ENCODE measurements at regions not wholly inside any gene's neighbourhood (a gene's known extent, or its start where the extent isn't known, plus 50 kb on each side); places are given as distances from the start of the nearest gene placed in this dataset.

- H3K4me1 Mint-ChIP-seq: no peaks in the 10 kb centered on the region
- Histone ChIP-seq H4K20me1 (replicated peaks; ENCODE audit: insufficient read depth) (no peaks in the 10 kb centered on the region), H3K4me1 (ENCODE audit: insufficient read depth) (no peaks in the 10 kb centered on the region), H2AFZ (no peak overlapping the region), H3K9me2 (ENCODE audit: insufficient read depth) (no peaks in the 10 kb centered on the region), H3K79me2 (replicated peaks; ENCODE audit: insufficient read depth) (no peaks in the 10 kb centered on the region), H3K27me3 (ENCODE audit: insufficient read depth) (no peaks in the 10 kb centered on the region), H3K4me2 (no peak overlapping the region), H3K4me3 (no peak overlapping the region), H3F3A (replicated peaks; ENCODE audit: low read depth) (no peaks in the 10 kb centered on the region), H3K27ac (ENCODE audit: low read depth) (no peak overlapping the region), H3K36me3 (ENCODE audit: insufficient read depth) (no peaks in the 10 kb centered on the region)
- H3K4me3 Mint-ChIP-seq: no peak overlapping the region
- ATAC-seq (no peak), DNase-seq (ENCODE audit: low spot score) (no peak)
- H3K36me3 Mint-ChIP-seq (ENCODE audit: low read depth): no peaks in the 10 kb centered on the region
- H3K27me3 Mint-ChIP-seq (ENCODE audit: insufficient read depth, low read depth, poor library complexity): peaks cover 4% of the 10 kb centered on the region
- no peaks in the 10 kb centered on the region for H3K9me3 Mint-ChIP-seq
- no peak overlapping the region for H3K27ac Mint-ChIP-seq
- TF ChIP-seq STAT1 (IDR thresholded peaks at IDR 0.05; ENCODE audit: unreplicated experiment) (no peak), ZNF331 (CRISPR knock-in tag; IDR thresholded peaks at IDR 0.05; ENCODE audit: low read depth) (no peak), NANOG (IDR thresholded peaks at IDR 0.05; ENCODE audit: borderline replicate concordance) (no peak), POLR2AphosphoS5 (IDR thresholded peaks at IDR 0.05; ENCODE audit: low read depth) (no peak), ETS1 (IDR thresholded peaks at IDR 0.05) (no peak), CREB1 (CRISPR knock-in tag; IDR thresholded peaks at IDR 0.05; ENCODE audit: low read depth) (no peak), REST (IDR thresholded peaks at IDR 0.05; ENCODE audit: unreplicated experiment) (no peak), ZNF114 (CRISPR knock-in tag; IDR thresholded peaks at IDR 0.05) (no peak)
These were observed 266.5 kb upstream of the ADAMTS16 start for GRCh38 chr5:4873652-4874051.

GRCh38 chr5:4874097-4874496 lies 266.0 kb upstream of the ADAMTS16 start:
- no peaks in the 10 kb centered on the region for H3K9me3 Mint-ChIP-seq
- H3K36me3 Mint-ChIP-seq (ENCODE audit: low read depth): no peaks in the 10 kb centered on the region
- H3K4me3 Mint-ChIP-seq: no peak overlapping the region
- ATAC-seq: no peak
- no peaks in the 10 kb centered on the region for H3K79me2 ChIP-seq (replicated peaks; ENCODE audit: insufficient read depth)
- no peaks in the 10 kb centered on the region for H3K4me1 ChIP-seq (ENCODE audit: insufficient read depth)
- no peak for DNase-seq (ENCODE audit: low spot score)
- no peaks in the 10 kb centered on the region for H3K9me2 ChIP-seq (ENCODE audit: insufficient read depth)
- H3K27me3 Mint-ChIP-seq (ENCODE audit: insufficient read depth, low read depth, poor library complexity): peaks cover 4% of the 10 kb centered on the region
- no peak overlapping the region for H3K27ac Mint-ChIP-seq
- no peaks in the 10 kb centered on the region for H3K27me3 ChIP-seq (ENCODE audit: insufficient read depth)
- H3K27ac ChIP-seq (ENCODE audit: low read depth): no peak overlapping the region
- no peaks in the 10 kb centered on the region for H3K36me3 ChIP-seq (ENCODE audit: insufficient read depth)
- H3K4me1 Mint-ChIP-seq: no peaks in the 10 kb centered on the region
- H2AFZ ChIP-seq: no peak overlapping the region
- no peak overlapping the region for H3K4me3 ChIP-seq
- no peak overlapping the region for H3K4me2 ChIP-seq
- H4K20me1 ChIP-seq (replicated peaks; ENCODE audit: insufficient read depth): no peaks in the 10 kb centered on the region
- H3F3A ChIP-seq (replicated peaks; ENCODE audit: low read depth): no peaks in the 10 kb centered on the region
- TF ChIP-seq NANOG (IDR thresholded peaks at IDR 0.05; ENCODE audit: borderline replicate concordance): no peak
- TF ChIP-seq, protein P1, sequence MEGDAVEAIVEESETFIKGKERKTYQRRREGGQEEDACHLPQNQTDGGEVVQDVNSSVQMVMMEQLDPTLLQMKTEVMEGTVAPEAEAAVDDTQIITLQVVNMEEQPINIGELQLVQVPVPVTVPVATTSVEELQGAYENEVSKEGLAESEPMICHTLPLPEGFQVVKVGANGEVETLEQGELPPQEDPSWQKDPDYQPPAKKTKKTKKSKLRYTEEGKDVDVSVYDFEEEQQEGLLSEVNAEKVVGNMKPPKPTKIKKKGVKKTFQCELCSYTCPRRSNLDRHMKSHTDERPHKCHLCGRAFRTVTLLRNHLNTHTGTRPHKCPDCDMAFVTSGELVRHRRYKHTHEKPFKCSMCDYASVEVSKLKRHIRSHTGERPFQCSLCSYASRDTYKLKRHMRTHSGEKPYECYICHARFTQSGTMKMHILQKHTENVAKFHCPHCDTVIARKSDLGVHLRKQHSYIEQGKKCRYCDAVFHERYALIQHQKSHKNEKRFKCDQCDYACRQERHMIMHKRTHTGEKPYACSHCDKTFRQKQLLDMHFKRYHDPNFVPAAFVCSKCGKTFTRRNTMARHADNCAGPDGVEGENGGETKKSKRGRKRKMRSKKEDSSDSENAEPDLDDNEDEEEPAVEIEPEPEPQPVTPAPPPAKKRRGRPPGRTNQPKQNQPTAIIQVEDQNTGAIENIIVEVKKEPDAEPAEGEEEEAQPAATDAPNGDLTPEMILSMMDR (conservative IDR thresholded peaks at IDR 0.05; ENCODE audit: low read depth in 2 of 2): no peak
- TF ChIP-seq JUNB (IDR thresholded peaks at IDR 0.05; ENCODE audit: unreplicated experiment): no peak
- no peak for TF ChIP-seq REST (IDR thresholded peaks at IDR 0.05; ENCODE audit: unreplicated experiment)
- no peak for TF ChIP-seq EZH2phosphoT487 (IDR thresholded peaks at IDR 0.05; ENCODE audit: unreplicated experiment)
- TF ChIP-seq POLR2AphosphoS5 (IDR thresholded peaks at IDR 0.05; ENCODE audit: low read depth): no peak
- TF ChIP-seq EZH2 (IDR thresholded peaks at IDR 0.05; ENCODE audit: low read depth, unreplicated experiment): no peak
- no peak for TF ChIP-seq ZNF331 (CRISPR knock-in tag; IDR thresholded peaks at IDR 0.05; ENCODE audit: low read depth)
- no peak for TF ChIP-seq STAT1 (IDR thresholded peaks at IDR 0.05; ENCODE audit: unreplicated experiment)
- no peak for TF ChIP-seq CREB1 (CRISPR knock-in tag; IDR thresholded peaks at IDR 0.05; ENCODE audit: low read depth)
- no peak for TF ChIP-seq ETS1 (IDR thresholded peaks at IDR 0.05)

Measured in GM23338 (cell line).